Kidney (tissue), 13 donors: ENCODE measurements at regions not wholly inside any gene's neighbourhood (a gene's known extent, or its start where the extent isn't known, plus 50 kb on each side); places are given as distances from the start of the nearest gene placed in this dataset.

Source experiments
- DNase-seq, 5 donors: peaks; one replicate each; pipeline ENCODE4 v3.0.0-alpha.2; 2013 to 2020
- FAIRE-seq: peaks from 2 replicates; lab custom pipeline; 2012; peaks lifted over from hg19 to GRCh38; lab: Jason Lieb, UNC
- H3K27ac ChIP-seq, 2 donors: one replicate each; pipeline ENCODE4 v1.7.0; 2013; ENCODE audit warnings: low read depth in 2 of 2, low read length in 2 of 2, inconsistent platforms in 1 of 2
- H3K27me3 ChIP-seq: one replicate; pipeline ENCODE4 v1.7.1; 2013; ENCODE audit warnings: low read length, inconsistent platforms; ENCODE audit not compliant: control insufficient read depth, insufficient read depth
- H3K36me3 ChIP-seq, 3 donors: one replicate each; pipeline versions ENCODE4 v1.7.0 to v1.7.1; 2013; ENCODE audit warnings: low read length in 3 of 3, control low read depth in 1 of 3, inconsistent platforms in 1 of 3; ENCODE audit not compliant: insufficient read depth in 3 of 3, control insufficient read depth in 2 of 3
- H3K4me1 ChIP-seq, 3 donors: one replicate each; pipeline versions ENCODE4 v1.7.0 to v1.7.1; 2013; ENCODE audit warnings: low read length in 3 of 3, inconsistent platforms in 1 of 3, low read depth in 1 of 3; ENCODE audit not compliant: control insufficient read depth in 2 of 3, insufficient read depth in 2 of 3
- H3K4me3 ChIP-seq, 3 donors: one replicate each; pipeline versions ENCODE4 v1.7.0 to v1.8.1; 2013; ENCODE audit warnings: low read length in 3 of 3, control low read depth in 1 of 3, inconsistent platforms in 1 of 3
- H3K9ac ChIP-seq, 3 donors: one replicate each; pipeline versions ENCODE4 v1.7.0 to v1.7.1; 2013; ENCODE audit warnings: low read length in 3 of 3, control low read depth in 1 of 3, inconsistent platforms in 1 of 3
- H3K9me3 ChIP-seq, 3 donors: one replicate each; pipeline versions ENCODE4 v1.7.0 to v1.7.1; 2013; ENCODE audit warnings: low read length in 3 of 3, control low read depth in 1 of 3, inconsistent platforms in 1 of 3; ENCODE audit not compliant: control insufficient read depth in 2 of 3, insufficient read depth in 1 of 3
- intact Hi-C: fragments of 100-400 bp; cut with DNase I; formaldehyde crosslinking; loops from one replicate; pipeline ENCODE4 v1.11.1; 2022
- TF ChIP-seq, protein P1 (sequence below): IDR thresholded peaks from 3 replicates; pipeline ENCODE4 v1.5.1; 2012; ENCODE audit warnings: mild to moderate bottlenecking, moderate library complexity, borderline replicate concordance; ENCODE audit not compliant: insufficient read depth; ENCODE audit errors: extremely low read depth
- donor health status: control.
- donor health status: control.
- donor health status: control.
- donor health status: control.
- donor health status: control.
- donor health status: DM: yes; HTN: yes; CAD: no.
- donor health status: Normal renal cell carcinoma (clear cell type).

DNA sequence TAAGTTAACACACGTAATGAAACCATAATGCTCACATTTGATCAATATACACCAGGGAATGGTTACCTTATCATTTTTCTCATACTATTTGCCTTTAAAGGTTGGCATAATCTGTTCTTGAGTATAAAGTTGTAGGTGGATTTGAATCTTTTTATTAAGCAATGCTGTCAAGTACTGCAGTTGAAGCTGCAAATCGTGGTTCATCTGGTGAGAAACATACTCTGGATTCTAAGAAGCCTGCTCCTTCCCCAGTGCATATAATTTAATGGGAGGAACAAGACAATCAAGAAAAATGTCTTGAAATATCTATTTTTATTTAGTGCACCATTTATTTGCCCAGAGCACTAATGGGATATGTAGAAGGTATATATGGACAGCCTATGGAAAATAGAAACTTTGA lies 68.7 kb upstream of the DLX6 start:
- H3K4me1 ChIP-seq = no peaks in the 10 kb centered on the region
- DNase-seq = no peak
- intact Hi-C loops = no loop called here

DNA sequence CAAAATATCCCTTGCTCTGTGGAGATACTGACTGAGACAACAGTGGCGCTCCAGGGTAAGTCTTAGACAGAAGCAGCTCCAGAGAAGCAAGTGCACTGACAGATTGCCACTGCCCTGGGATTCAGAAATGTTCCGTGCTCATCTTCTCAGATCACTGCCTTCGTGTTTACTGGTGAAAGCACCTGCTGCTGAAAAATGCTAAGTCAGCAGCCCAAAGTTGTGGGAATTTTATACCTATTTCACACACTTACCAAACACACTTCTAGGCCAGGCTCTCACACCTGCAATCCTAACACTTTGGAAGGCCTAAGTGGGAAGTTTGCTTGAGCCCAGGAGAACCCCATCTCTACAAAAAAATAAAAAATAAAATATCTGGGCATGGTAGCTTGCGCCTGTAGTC lies 63.2 kb upstream of the DLX6 start:
- intact Hi-C loops = no loop called here
- H3K4me1 ChIP-seq = no peaks in the 10 kb centered on the region
- TF ChIP-seq, protein P1, sequence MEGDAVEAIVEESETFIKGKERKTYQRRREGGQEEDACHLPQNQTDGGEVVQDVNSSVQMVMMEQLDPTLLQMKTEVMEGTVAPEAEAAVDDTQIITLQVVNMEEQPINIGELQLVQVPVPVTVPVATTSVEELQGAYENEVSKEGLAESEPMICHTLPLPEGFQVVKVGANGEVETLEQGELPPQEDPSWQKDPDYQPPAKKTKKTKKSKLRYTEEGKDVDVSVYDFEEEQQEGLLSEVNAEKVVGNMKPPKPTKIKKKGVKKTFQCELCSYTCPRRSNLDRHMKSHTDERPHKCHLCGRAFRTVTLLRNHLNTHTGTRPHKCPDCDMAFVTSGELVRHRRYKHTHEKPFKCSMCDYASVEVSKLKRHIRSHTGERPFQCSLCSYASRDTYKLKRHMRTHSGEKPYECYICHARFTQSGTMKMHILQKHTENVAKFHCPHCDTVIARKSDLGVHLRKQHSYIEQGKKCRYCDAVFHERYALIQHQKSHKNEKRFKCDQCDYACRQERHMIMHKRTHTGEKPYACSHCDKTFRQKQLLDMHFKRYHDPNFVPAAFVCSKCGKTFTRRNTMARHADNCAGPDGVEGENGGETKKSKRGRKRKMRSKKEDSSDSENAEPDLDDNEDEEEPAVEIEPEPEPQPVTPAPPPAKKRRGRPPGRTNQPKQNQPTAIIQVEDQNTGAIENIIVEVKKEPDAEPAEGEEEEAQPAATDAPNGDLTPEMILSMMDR = no peak
- no peak overlapping the region for H3K9ac ChIP-seq
- no peaks in the 10 kb centered on the region for H3K9me3 ChIP-seq
- no peak overlapping the region for H3K4me3 ChIP-seq
- H3K27me3 ChIP-seq = no peaks in the 10 kb centered on the region
- H3K27ac ChIP-seq = no peak overlapping the region
- FAIRE-seq (no peak), DNase-seq (no peak)
- H3K36me3 ChIP-seq = no peaks in the 10 kb centered on the region

More for the DNA sequence above, 68.7 kb upstream of the DLX6 start:
- FAIRE-seq = no peak
- no peaks in the 10 kb centered on the region for H3K9me3 ChIP-seq
- TF ChIP-seq, protein P1 = no peak
- H3K9ac ChIP-seq = no peak overlapping the region
- no peak overlapping the region for H3K27ac ChIP-seq
- no peak overlapping the region for H3K4me3 ChIP-seq
- H3K27me3 ChIP-seq = no peaks in the 10 kb centered on the region
- H3K36me3 ChIP-seq = no peaks in the 10 kb centered on the region

DNA sequence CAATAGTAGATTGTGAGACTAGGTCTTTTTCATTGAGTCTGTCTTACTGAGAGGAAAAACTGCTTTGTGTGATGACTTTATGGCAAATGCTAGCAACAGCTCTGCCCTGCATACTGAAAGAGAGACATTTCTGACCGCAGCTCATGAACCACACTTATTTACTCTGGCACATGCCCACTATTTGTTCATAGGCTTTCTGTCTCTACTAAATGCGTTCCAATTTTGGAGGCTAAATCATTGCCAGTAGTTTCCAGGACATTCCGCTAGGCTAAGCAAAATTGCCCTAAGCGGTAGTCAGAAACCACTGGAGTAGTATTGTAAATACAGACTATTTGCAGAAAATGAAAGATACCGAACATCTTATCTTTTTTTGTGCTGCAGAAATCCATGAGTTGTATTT lies 55.6 kb upstream of the DLX6 start:
- TF ChIP-seq, protein P1 = no peak
- H3K27ac ChIP-seq = no peak overlapping the region
- intact Hi-C loops = no loop called here
- H3K4me3 ChIP-seq = no peak overlapping the region
- FAIRE-seq = no peak
- no peaks in the 10 kb centered on the region for H3K27me3 ChIP-seq
- H3K36me3 ChIP-seq = no peaks in the 10 kb centered on the region
- peak in 2 of 5 donors; percentile 33 to 34 for DNase-seq
- no peaks in the 10 kb centered on the region for H3K9me3 ChIP-seq
- no peaks in the 10 kb centered on the region for H3K4me1 ChIP-seq
- H3K9ac ChIP-seq = no peak overlapping the region

DNA sequence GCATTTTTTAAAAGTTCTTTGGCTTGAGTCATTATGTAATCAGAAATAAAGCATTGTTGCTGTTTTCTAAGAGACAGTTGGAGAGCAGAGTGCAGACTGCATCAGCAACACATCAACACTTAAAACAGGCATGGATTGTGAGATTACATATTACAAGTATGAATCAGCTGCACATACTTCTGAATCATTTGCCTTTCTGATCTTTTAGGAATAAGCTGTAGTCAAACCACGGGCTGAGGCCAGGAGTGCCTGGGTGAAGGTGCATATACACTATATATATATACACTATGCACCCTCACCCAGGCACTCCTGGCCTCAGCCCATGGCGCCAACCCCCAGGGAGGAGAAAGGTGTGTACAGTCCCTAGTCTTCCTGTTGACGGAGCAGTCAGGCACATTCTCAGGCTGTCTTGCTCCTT lies 52.4 kb upstream of the DLX6 start:
- H3K4me1 ChIP-seq = no peaks in the 10 kb centered on the region
- FAIRE-seq = no peak
- H3K9me3 ChIP-seq = no peaks in the 10 kb centered on the region
- no peak overlapping the region for H3K4me3 ChIP-seq
- H3K27ac ChIP-seq = no peak overlapping the region
- H3K27me3 ChIP-seq = no peaks in the 10 kb centered on the region
- no peak for DNase-seq
- no peak overlapping the region for H3K9ac ChIP-seq
- H3K36me3 ChIP-seq = no peaks in the 10 kb centered on the region
- intact Hi-C loops = no loop called here
- TF ChIP-seq, protein P1 = no peak
